Trophoblast cell (in vitro differentiated cells and primary cell): ENCODE measurements at regions not wholly inside any gene's neighbourhood (a gene's known extent, or its start where the extent isn't known, plus 50 kb on each side); places are given as distances from the start of the nearest gene placed in this dataset.

ENCODE experiments used
- DNase-seq, 2 donors: peaks; one replicate each; pipeline ENCODE4 v3.0.0-alpha.2; 2016
- H2AFZ ChIP-seq: 2 replicates; pipeline ENCODE4 v1.6.1; 2013; ENCODE audit warnings: low read length, moderate library complexity, mild to moderate bottlenecking; ENCODE audit not compliant: insufficient read depth, poor library complexity
- H2AK5ac ChIP-seq: 2 replicates; pipeline ENCODE4 v1.6.1; 2013; ENCODE audit warnings: mild to moderate bottlenecking, low read length
- H2BK120ac ChIP-seq: 2 replicates; pipeline ENCODE4 v1.6.1; 2013; ENCODE audit warnings: low read length, mild to moderate bottlenecking, moderate library complexity; ENCODE audit not compliant: insufficient read depth, poor library complexity
- H2BK12ac ChIP-seq: 2 replicates; pipeline ENCODE4 v1.6.1; 2013; ENCODE audit warnings: mild to moderate bottlenecking, low read length, moderate library complexity
- H2BK5ac ChIP-seq: 2 replicates; pipeline ENCODE4 v1.6.1; 2013; ENCODE audit warnings: low read length, low read depth, moderate library complexity, mild to moderate bottlenecking; ENCODE audit not compliant: poor library complexity
- H3K14ac ChIP-seq: 2 replicates; pipeline ENCODE4 v1.6.1; 2013; ENCODE audit warnings: mild to moderate bottlenecking, low read length
- H3K18ac ChIP-seq: 2 replicates; pipeline ENCODE4 v1.6.1; 2013; ENCODE audit warnings: mild to moderate bottlenecking, low read length
- H3K23ac ChIP-seq: 2 replicates; pipeline ENCODE4 v1.6.1; 2013; ENCODE audit warnings: low read length
- H3K27ac ChIP-seq: 2 replicates; pipeline ENCODE4 v1.5.1; 2013; ENCODE audit warnings: low read depth, mild to moderate bottlenecking, inconsistent platforms, low read length, moderate library complexity
- H3K27me3 ChIP-seq: 2 replicates; pipeline ENCODE4 v1.6.1; 2013; ENCODE audit warnings: inconsistent platforms, mild to moderate bottlenecking, low read length, moderate library complexity; ENCODE audit not compliant: insufficient read depth
- H3K36me3 ChIP-seq, 2 experiments: 1 replicate in 1 of 2; 2 replicates in 1 of 2; pipeline ENCODE4 v1.6.1; 2013; ENCODE audit warnings: low read length in 2 of 2, mild to moderate bottlenecking in 2 of 2, moderate library complexity in 1 of 2; ENCODE audit not compliant: insufficient read depth in 2 of 2, control insufficient read depth in 1 of 2
- H3K4ac ChIP-seq: 2 replicates; pipeline ENCODE4 v1.6.1; 2013; ENCODE audit warnings: low read depth, mild to moderate bottlenecking, low read length, moderate library complexity
- H3K4me1 ChIP-seq, 2 experiments: 1 replicate in 1 of 2; 2 replicates in 1 of 2; pipeline ENCODE4 v1.6.1; 2013; ENCODE audit warnings: low read length in 2 of 2, mild to moderate bottlenecking in 2 of 2, moderate library complexity in 1 of 2; ENCODE audit not compliant: insufficient read depth in 2 of 2, control insufficient read depth in 1 of 2
- H3K4me2 ChIP-seq: 2 replicates; pipeline ENCODE4 v1.6.1; 2013; ENCODE audit warnings: inconsistent platforms, mild to moderate bottlenecking, low read length, moderate library complexity
- H3K4me3 ChIP-seq: 2 replicates; pipeline ENCODE4 v1.5.1; 2013; ENCODE audit warnings: mild to moderate bottlenecking, low read depth, low read length, inconsistent platforms
- H3K79me1 ChIP-seq: one replicate; pipeline ENCODE4 v1.6.1; 2013; ENCODE audit warnings: low read length
- H3K79me2 ChIP-seq: 2 replicates; pipeline ENCODE4 v1.6.1; 2013; ENCODE audit warnings: low read length, mild to moderate bottlenecking; ENCODE audit not compliant: control insufficient read depth, insufficient read depth, poor library complexity
- H3K9ac ChIP-seq: 2 replicates; pipeline ENCODE4 v1.6.1; 2013; ENCODE audit warnings: mild to moderate bottlenecking, low read length
- H3K9me3 ChIP-seq: 2 replicates; pipeline ENCODE4 v1.6.1; 2013; ENCODE audit warnings: low read depth, mild to moderate bottlenecking, control low read depth, inconsistent platforms, low read length; ENCODE audit not compliant: insufficient read depth
- H4K12ac ChIP-seq: 2 replicates; pipeline ENCODE4 v1.6.1; 2013; ENCODE audit warnings: low read depth, mild to moderate bottlenecking, low read length, moderate library complexity
- H4K8ac ChIP-seq: 2 replicates; pipeline ENCODE4 v1.6.1; 2013; ENCODE audit warnings: low read depth, mild to moderate bottlenecking, low read length, moderate library complexity
- H4K91ac ChIP-seq: one replicate; pipeline ENCODE4 v1.6.1; 2013; ENCODE audit warnings: low read depth, mild to moderate bottlenecking, low read length, moderate library complexity
- WGBS: extraction: QIAGEN DNeasy Blood & Tissue Kit; methylation state at CpG from one replicate; pipeline ENCODE4 v1.1.7; 2013; ENCODE audit warnings: missing lambda C conversion rate; ENCODE audit not compliant: insufficient read length, insufficient coverage; ENCODE audit errors: extremely low coverage; 5-methylcytosine and 5-hydroxymethylcytosine counted together

- no peak overlapping the region for H4K12ac ChIP-seq
- H3K9ac ChIP-seq, result no peak overlapping the region
- H3K27me3 ChIP-seq, result no peaks in the 10 kb centered on the region
- H4K91ac ChIP-seq, result no peak overlapping the region
- no peak overlapping the region for H2BK12ac ChIP-seq
- DNase-seq, result no peak
- H3K79me1 ChIP-seq, result no peaks in the 10 kb centered on the region
- H2AK5ac ChIP-seq, result no peak overlapping the region
- H4K8ac ChIP-seq, result no peak overlapping the region
- H3K14ac ChIP-seq, result no peak overlapping the region
- no peak overlapping the region for H3K4ac ChIP-seq
- peaks cover 2% of the 10 kb centered on the region for H3K9me3 ChIP-seq
- no peak overlapping the region for H2BK120ac ChIP-seq
- no peaks in the 10 kb centered on the region for H3K4me1 ChIP-seq
- H3K36me3 ChIP-seq, result no peaks in the 10 kb centered on the region
- H3K79me2 ChIP-seq, result no peaks in the 10 kb centered on the region
- no peak overlapping the region for H3K27ac ChIP-seq
- no peak overlapping the region for H3K4me2 ChIP-seq
- H2AFZ ChIP-seq, result no peak overlapping the region
- no peak overlapping the region for H3K23ac ChIP-seq
- WGBS, result no CpG with 5 or more reads among the region's 8 CpGs
- no peak overlapping the region for H3K4me3 ChIP-seq
- no peak overlapping the region for H3K18ac ChIP-seq
- no peak overlapping the region for H2BK5ac ChIP-seq
These were observed 73.4 kb upstream of the DNAH5 start for GRCh38 chr5:14017904-14018303.

DNA sequence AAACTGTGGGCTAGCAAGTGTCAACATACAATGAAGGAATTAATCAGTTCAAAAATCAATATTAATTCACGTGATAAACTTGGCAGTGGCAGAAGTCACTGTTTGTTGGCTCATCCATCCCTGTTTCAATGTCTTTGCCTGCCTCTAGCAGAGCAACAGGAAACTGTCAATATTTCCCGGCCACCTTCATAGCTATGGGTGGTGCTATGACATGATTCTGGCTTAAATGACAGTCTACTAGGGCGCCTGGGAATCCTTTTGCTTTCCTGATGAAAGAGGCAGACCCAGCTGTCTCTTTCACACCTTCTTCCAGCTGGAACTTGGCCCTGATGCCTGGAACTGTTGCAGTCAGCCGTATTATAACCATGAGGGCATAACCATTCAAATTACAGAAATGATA, 72.1 kb upstream of the DNAH5 start:
- Histone ChIP-seq H2BK120ac (no peak overlapping the region), H3K4me2 (no peak overlapping the region), H3K27me3 (no peaks in the 10 kb centered on the region), H3K9ac (no peak overlapping the region), H3K36me3 (no peaks in the 10 kb centered on the region), H4K91ac (no peak overlapping the region), H3K79me1 (peaks cover 1% of the 10 kb centered on the region), H4K12ac (no peak overlapping the region), H3K14ac (no peak overlapping the region), H3K4me3 (no peak overlapping the region), H3K4me1 (no peaks in the 10 kb centered on the region), H2AK5ac (no peak overlapping the region), H2AFZ (no peak overlapping the region), H3K18ac (no peak overlapping the region), H3K27ac (no peak overlapping the region), H2BK5ac (no peak overlapping the region), H3K23ac (no peak overlapping the region), H2BK12ac (no peak overlapping the region), H4K8ac (no peak overlapping the region), H3K79me2 (no peaks in the 10 kb centered on the region), H3K9me3 (peaks cover 2% of the 10 kb centered on the region), H3K4ac (no peak overlapping the region)
- no peak for DNase-seq
- WGBS, result no CpG with 5 or more reads among the region's 4 CpGs

GRCh38 chr5:14011089-14012020, 66.9 kb upstream of the DNAH5 start:
- no peak overlapping the region for H2BK12ac ChIP-seq
- no peaks in the 10 kb centered on the region for H3K27me3 ChIP-seq
- peak overlapping the region; percentile 16 for H2BK5ac ChIP-seq
- peak; percentile 87 to 93 for DNase-seq
- peak overlapping the region; percentile 56 for H3K14ac ChIP-seq
- H3K4ac ChIP-seq, result no peak overlapping the region
- WGBS, result no CpG with 5 or more reads among the region's 74 CpGs
- peak overlapping the region; percentile 53 for H2AFZ ChIP-seq
- peak overlapping the region; percentile 70 for H4K8ac ChIP-seq
- H3K36me3 ChIP-seq, result no peaks in the 10 kb centered on the region
- no peaks in the 10 kb centered on the region for H3K79me2 ChIP-seq
- no peak overlapping the region for H3K18ac ChIP-seq
- H3K4me1 ChIP-seq, result peaks cover 0 to 4% of the 10 kb centered on the region in 2 experiments
- peak overlapping the region; percentile 26 for H4K91ac ChIP-seq
- peaks cover 2% of the 10 kb centered on the region for H3K79me1 ChIP-seq
- peak overlapping the region; percentile 86 for H3K4me3 ChIP-seq
- H3K9me3 ChIP-seq, result no peaks in the 10 kb centered on the region
- peak overlapping the region; percentile 93 for H3K4me2 ChIP-seq
- H3K27ac ChIP-seq, result peak overlapping the region; percentile 51
- H2BK120ac ChIP-seq, result peak overlapping the region; percentile 8
- peak overlapping the region; percentile 46 for H4K12ac ChIP-seq
- H3K9ac ChIP-seq, result peak overlapping the region; percentile 55
- H2AK5ac ChIP-seq, result no peak overlapping the region
- H3K23ac ChIP-seq, result no peak overlapping the region

DNA sequence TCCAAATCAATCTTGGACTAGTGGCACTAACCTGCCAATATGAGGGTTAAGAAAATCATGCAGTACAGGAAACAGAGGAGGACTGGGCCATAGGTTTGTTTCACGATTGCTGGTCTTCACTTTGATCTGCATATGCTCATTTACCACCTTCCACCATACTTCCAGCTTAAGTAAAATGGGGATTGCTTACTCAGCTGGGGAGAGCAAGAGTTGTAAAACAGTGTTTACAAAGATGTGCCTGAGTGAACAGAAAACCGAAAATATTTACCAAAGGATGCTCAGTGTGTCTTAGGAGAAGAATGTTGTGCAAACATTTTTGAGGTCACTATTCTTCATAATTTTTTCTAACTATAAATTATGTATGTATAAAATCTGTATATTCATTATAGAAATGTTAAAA, 65.1 kb upstream of the DNAH5 start:
- no CpG with 5 or more reads among the region's 2 CpGs for WGBS
- Histone ChIP-seq H3K4me1 (peaks cover 0 to 4% of the 10 kb centered on the region in 2 experiments), H3K27me3 (no peaks in the 10 kb centered on the region), H3K79me1 (peaks cover 2% of the 10 kb centered on the region), H3K9ac (no peak overlapping the region), H2BK12ac (no peak overlapping the region), H3K27ac (no peak overlapping the region), H3K36me3 (no peaks in the 10 kb centered on the region), H2BK5ac (no peak overlapping the region), H4K8ac (no peak overlapping the region), H3K23ac (no peak overlapping the region), H4K12ac (no peak overlapping the region), H2BK120ac (no peak overlapping the region), H2AFZ (no peak overlapping the region), H3K4ac (no peak overlapping the region), H4K91ac (no peak overlapping the region), H3K9me3 (no peaks in the 10 kb centered on the region), H3K4me2 (no peak overlapping the region), H2AK5ac (no peak overlapping the region), H3K18ac (no peak overlapping the region), H3K79me2 (no peaks in the 10 kb centered on the region), H3K4me3 (no peak overlapping the region), H3K14ac (no peak overlapping the region)
- no peak for DNase-seq
